DND-41 (cell line): ENCODE measurements at regions not wholly inside any gene's neighbourhood (a gene's known extent, or its start where the extent isn't known, plus 50 kb on each side); places are given as distances from the start of the nearest gene placed in this dataset.

Experiments
- ATAC-seq: fragments of 200-7000 bp; cut with Tn5 transposase; 3 replicates; pipeline ENCODE4 v1.9.1; 2021; ENCODE audit warnings: low read depth; ENCODE audit not compliant: insufficient read depth
- DNase-seq: peaks from one replicate; pipeline ENCODE4 v3.0.0-alpha.2; 2020
- H2AFZ ChIP-seq: 2 replicates; pipeline ENCODE4 v1.6.0; 2012; ENCODE audit warnings: low read depth, low read length
- H3K27ac ChIP-seq: 2 replicates; pipeline ENCODE4 v1.5.1; 2012; ENCODE audit warnings: low read length, inconsistent platforms
- H3K27me3 ChIP-seq: fragments of 200-600 bp; sonication (generic); 2 replicates; pipeline ENCODE4 v1.6.0; 2012; ENCODE audit warnings: low read length, mild to moderate bottlenecking, inconsistent platforms; ENCODE audit not compliant: insufficient read depth, poor library complexity
- H3K36me3 ChIP-seq: 2 replicates; pipeline ENCODE4 v1.5.1; 2012; ENCODE audit warnings: low read length, inconsistent platforms; ENCODE audit not compliant: insufficient read depth
- H3K4me1 ChIP-seq: 2 replicates; pipeline ENCODE4 v1.5.1; 2012; ENCODE audit warnings: mild to moderate bottlenecking, low read length; ENCODE audit not compliant: insufficient read depth
- H3K4me2 ChIP-seq: 2 replicates; pipeline ENCODE4 v1.6.0; 2012; ENCODE audit warnings: mild to moderate bottlenecking, moderate library complexity, low read length, inconsistent platforms; ENCODE audit not compliant: insufficient read depth
- H3K4me3 ChIP-seq, 2 experiments: fragments of 200-600 bp in 1 of 2; shearing (Covaris generic) in 1 of 2; 2 replicates each; pipeline ENCODE4 v1.5.1; 2012 to 2016; ENCODE audit warnings: inconsistent platforms in 2 of 2, low read length in 2 of 2, mild to moderate bottlenecking in 2 of 2, low read depth in 1 of 2, moderate library complexity in 1 of 2
- H3K79me2 ChIP-seq: 2 replicates; pipeline ENCODE4 v1.6.0; 2012; ENCODE audit warnings: low read length, inconsistent platforms; ENCODE audit not compliant: insufficient read depth
- H3K9ac ChIP-seq: 2 replicates; pipeline ENCODE4 v1.6.0; 2012; ENCODE audit warnings: low read depth, mild to moderate bottlenecking, inconsistent platforms, low read length, moderate library complexity
- H3K9me3 ChIP-seq: 2 replicates; pipeline ENCODE4 v1.5.1; 2012; ENCODE audit warnings: low read length, moderate library complexity, mild to moderate bottlenecking, inconsistent platforms; ENCODE audit not compliant: insufficient read depth, severe bottlenecking
- H4K20me1 ChIP-seq: 2 replicates; pipeline ENCODE4 v1.6.0; 2012; ENCODE audit warnings: low read length; ENCODE audit not compliant: insufficient read depth
- CTCF ChIP-seq: IDR thresholded peaks from 2 replicates; pipeline ENCODE4 v1.5.1; 2012; ENCODE audit warnings: borderline replicate concordance, low read length, moderate library complexity, mild to moderate bottlenecking; ENCODE audit not compliant: poor library complexity, severe bottlenecking; ENCODE audit errors: extremely low read depth
- EZH2 ChIP-seq: IDR thresholded peaks from 3 replicates; pipeline ENCODE4 v1.6.1; 2012; ENCODE audit warnings: borderline replicate concordance, low read depth, mild to moderate bottlenecking, moderate library complexity, low read length, inconsistent platforms; ENCODE audit not compliant: severe bottlenecking

GRCh38 chr1:55374216-55374615 lies 159.1 kb upstream of the USP24 start:
- H2AFZ ChIP-seq: no peak overlapping the region
- H3K9ac ChIP-seq: no peak overlapping the region
- H3K9me3 ChIP-seq: no peaks in the 10 kb centered on the region
- no peaks in the 10 kb centered on the region for H3K36me3 ChIP-seq
- peaks cover 15% of the 10 kb centered on the region for H3K4me1 ChIP-seq
- H3K27me3 ChIP-seq: no peaks in the 10 kb centered on the region
- H4K20me1 ChIP-seq: no peaks in the 10 kb centered on the region
- H3K27ac ChIP-seq: no peak overlapping the region
- DNase-seq: no peak
- no peak overlapping the region for H3K4me2 ChIP-seq
- no peak for TF ChIP-seq EZH2
- no peak for TF ChIP-seq CTCF
- no peaks in the 10 kb centered on the region for H3K79me2 ChIP-seq
- ATAC-seq: no peak
- H3K4me3 ChIP-seq: no peak overlapping the region

- H2AFZ ChIP-seq: no peak overlapping the region
- no peak overlapping the region for H3K4me2 ChIP-seq
- TF ChIP-seq CTCF (no peak), EZH2 (no peak)
- no peak for ATAC-seq
- no peaks in the 10 kb centered on the region for H3K27me3 ChIP-seq
- H3K27ac ChIP-seq: no peak overlapping the region
- peaks cover 12% of the 10 kb centered on the region for H3K4me1 ChIP-seq
- H3K9me3 ChIP-seq: no peaks in the 10 kb centered on the region
- H3K9ac ChIP-seq: no peak overlapping the region
- no peaks in the 10 kb centered on the region for H3K79me2 ChIP-seq
- no peaks in the 10 kb centered on the region for H4K20me1 ChIP-seq
- DNase-seq: no peak
- H3K4me3 ChIP-seq: no peak overlapping the region
- no peaks in the 10 kb centered on the region for H3K36me3 ChIP-seq
These were observed 154.3 kb upstream of the USP24 start for GRCh38 chr1:55369474-55369873.

GRCh38 chr1:55368698-55369097 lies 153.5 kb upstream of the USP24 start:
- Histone ChIP-seq H3K9me3 (no peaks in the 10 kb centered on the region), H3K27me3 (no peaks in the 10 kb centered on the region), H3K79me2 (no peaks in the 10 kb centered on the region), H4K20me1 (no peaks in the 10 kb centered on the region), H2AFZ (no peak overlapping the region), H3K4me1 (peaks cover 20% of the 10 kb centered on the region), H3K4me3 (no peak overlapping the region), H3K9ac (no peak overlapping the region), H3K27ac (no peak overlapping the region), H3K4me2 (no peak overlapping the region), H3K36me3 (no peaks in the 10 kb centered on the region)
- TF ChIP-seq EZH2 (no peak), CTCF (no peak)
- no peak for ATAC-seq
- no peak for DNase-seq

GRCh38 chr1:55367273-55367672 lies 152.1 kb upstream of the USP24 start:
- no peaks in the 10 kb centered on the region for H4K20me1 ChIP-seq
- H3K36me3 ChIP-seq: no peaks in the 10 kb centered on the region
- peaks cover 34% of the 10 kb centered on the region for H3K4me1 ChIP-seq
- no peak overlapping the region for H3K4me2 ChIP-seq
- H3K9me3 ChIP-seq: no peaks in the 10 kb centered on the region
- ATAC-seq: no peak
- no peak overlapping the region for H3K27ac ChIP-seq
- H3K79me2 ChIP-seq: no peaks in the 10 kb centered on the region
- H3K27me3 ChIP-seq: no peaks in the 10 kb centered on the region
- no peak overlapping the region for H2AFZ ChIP-seq
- TF ChIP-seq CTCF (no peak), EZH2 (no peak)
- no peak overlapping the region for H3K4me3 ChIP-seq
- no peak for DNase-seq
- H3K9ac ChIP-seq: no peak overlapping the region
